Endothelial cell of hepatic sinusoid (primary cell): ENCODE measurements at regions not wholly inside any gene's neighbourhood (a gene's known extent, or its start where the extent isn't known, plus 50 kb on each side); places are given as distances from the start of the nearest gene placed in this dataset.

ENCODE experiments used
- in situ Hi-C: cut with HindIII; loops from 2 replicates; pipeline ENCODE4 v1.10.0; 2017; ENCODE audit warnings: low sequenced_read_pairs

DNA sequence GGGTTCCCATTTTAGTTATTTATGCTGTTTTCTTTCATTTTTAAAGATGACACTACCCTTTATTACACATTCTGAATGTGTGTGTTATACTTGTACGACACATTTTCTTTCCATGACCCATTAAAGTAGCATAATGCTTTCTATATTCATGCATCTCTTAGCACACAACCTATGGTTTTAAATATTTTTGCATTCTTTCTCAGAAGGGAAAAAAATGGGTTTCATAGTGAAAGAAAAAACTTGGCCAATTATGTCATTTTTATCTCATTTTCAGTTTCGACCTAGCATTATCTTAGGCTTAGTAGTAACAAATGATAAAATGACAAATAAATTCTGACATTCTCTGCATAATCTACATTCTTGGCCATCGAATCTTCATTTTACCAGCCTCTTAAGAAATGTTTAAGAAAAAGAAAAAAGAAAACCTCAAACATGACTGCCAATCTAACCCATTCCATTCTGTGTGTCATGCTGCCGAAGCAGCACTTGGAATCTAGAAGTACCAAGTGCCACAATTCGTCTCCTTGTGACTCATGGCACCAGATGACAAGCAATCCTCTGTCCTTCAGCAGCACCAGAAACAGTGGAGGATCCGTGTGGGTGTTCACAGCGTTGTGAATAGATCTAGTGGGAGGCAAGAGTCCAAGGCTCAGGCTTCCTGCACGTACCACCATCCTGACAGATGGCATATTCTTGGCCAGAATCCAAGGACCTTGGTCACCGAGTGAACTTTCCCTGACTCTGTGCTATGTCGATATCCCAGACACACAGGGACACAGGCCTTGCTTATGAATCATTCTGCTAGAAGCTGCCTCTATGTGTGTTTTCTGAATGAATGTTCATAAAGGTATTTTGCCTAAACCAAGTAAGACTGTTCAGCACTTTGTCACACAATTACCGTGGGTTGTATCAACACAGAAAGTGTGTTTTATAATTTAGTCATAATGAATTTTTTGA is 502.7 kb downstream of the NR2F1-AS1 start:
- in situ Hi-C loops = no loop called here

DNA sequence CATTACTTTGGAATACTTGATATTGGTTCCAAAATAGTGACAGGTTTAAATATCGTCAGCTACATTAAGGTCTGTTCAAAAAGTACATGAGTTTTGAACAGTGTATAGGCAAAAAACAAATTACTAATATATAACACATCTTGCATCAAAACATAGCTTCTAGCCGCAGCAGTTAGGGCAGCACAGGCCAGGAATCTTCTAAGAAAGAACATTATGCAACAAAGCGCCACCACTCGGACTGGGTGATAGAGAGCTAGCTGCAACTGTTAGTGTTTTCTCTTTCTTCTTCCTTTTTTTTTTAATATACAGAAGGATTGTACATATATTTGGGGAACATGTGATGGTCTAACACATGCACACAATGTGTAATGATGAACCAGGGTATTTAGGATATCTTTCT is 504.5 kb downstream of the NR2F1-AS1 start:
- in situ Hi-C loops = no loop called here

DNA sequence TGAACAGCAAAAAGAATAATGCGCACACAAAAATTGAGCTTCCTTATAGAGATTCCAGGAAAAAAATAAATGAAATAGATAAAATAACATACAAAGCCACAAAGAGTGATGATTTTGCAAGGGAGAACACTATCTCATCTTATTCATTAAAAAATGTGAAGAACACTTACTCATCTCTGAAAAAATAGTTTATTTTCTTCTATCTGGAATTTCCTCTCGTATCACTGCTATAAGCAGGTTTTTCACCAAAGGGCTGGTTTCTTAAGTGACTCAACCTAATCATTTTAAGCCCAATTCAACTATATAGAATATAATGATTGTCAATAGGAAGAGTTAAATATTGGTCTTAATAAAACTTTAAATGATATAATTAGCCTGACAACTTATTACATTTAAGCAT is 504.9 kb downstream of the NR2F1-AS1 start:
- in situ Hi-C loops = no loop called here

GRCh38 chr5:93073547-93073946 is 507.5 kb downstream of the NR2F1-AS1 start:
- in situ Hi-C loops = no loop called here

GRCh38 chr5:93072831-93073459 is 508.1 kb downstream of the NR2F1-AS1 start:
- in situ Hi-C loops = no loop called here

DNA sequence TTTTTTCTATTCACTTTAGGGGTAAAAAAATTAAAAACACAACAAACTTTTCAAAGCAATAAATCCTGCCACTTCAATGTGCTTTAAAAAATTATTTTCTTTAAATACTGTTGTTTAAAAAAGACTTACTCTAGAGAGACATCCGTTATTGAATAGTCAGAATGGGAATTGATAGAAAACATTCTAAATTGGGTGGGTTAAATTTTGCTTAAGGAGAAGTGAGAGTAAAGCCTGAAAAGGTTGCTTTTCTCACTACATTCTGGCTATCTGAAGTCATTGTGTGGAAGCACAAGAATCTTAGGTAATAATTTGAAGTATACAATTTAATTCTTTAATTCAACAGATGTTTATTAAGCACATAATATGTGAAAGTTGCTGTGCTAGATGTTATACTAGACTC is 509.3 kb downstream of the NR2F1-AS1 start:
- in situ Hi-C loops = no loop called here

DNA sequence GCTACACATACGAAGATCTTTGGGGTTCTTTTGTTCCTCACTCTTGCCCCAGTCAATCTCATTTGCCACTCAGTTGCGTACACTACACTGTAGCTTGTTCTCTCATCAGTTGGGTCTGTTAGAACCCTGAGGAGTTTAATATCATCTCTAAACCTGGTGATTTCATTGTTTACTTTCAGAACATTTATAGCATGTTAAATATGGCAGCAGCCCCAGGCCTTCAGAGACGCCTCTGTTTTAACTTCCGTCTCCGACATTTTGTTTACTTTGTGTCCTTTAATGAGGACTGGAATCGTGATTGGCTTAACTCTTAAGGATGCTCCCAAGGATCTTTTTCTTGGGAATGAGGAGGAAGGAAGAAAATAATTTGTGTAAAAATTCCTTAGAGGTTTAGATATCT is 510.1 kb downstream of the NR2F1-AS1 start:
- in situ Hi-C loops = no loop called here

DNA sequence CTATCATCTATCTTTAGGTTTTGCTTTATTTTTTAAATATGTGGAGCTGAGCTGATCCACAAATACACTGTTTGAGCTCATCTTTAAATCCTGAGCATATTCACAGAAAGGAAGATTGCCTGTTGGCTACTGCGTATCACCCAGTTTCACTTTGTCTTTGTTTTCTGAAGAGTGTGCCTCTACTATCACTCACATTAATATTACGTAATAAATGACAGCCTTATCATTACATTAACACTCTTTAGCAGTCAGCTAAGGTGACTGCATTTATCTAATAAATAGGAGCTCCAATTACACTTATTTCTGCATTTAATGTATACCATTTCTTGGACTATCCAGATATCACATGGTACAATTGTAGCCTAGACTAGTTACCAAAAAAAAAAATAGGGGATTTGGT is 511.7 kb downstream of the NR2F1-AS1 start:
- in situ Hi-C loops = no loop called here

- in situ Hi-C loops = no loop called here
These were observed 518.5 kb downstream of the NR2F1-AS1 start for GRCh38 chr5:93062548-93062947.

DNA sequence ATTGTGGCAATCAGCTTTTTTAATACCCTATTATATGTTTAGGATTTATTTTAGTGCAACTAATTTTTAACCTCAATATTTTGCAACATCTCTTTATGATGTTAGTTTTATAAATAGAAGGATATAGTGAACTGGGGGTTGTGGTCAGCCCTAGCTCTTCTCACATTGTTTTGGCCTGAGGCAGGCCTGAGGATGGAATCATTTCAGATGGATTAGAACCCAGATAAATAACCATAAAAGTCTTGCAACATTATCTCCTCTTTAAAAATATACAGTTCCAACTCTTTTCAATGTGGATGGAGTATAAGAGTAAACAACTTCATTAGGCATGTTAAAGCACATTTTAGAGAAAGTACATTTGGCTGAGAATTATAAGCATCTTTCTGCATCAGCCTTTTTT is 522.7 kb downstream of the NR2F1-AS1 start:
- in situ Hi-C loops = no loop called here

- in situ Hi-C loops = no loop called here
These were observed 523.7 kb downstream of the NR2F1-AS1 start for GRCh38 chr5:93057311-93057710.

DNA sequence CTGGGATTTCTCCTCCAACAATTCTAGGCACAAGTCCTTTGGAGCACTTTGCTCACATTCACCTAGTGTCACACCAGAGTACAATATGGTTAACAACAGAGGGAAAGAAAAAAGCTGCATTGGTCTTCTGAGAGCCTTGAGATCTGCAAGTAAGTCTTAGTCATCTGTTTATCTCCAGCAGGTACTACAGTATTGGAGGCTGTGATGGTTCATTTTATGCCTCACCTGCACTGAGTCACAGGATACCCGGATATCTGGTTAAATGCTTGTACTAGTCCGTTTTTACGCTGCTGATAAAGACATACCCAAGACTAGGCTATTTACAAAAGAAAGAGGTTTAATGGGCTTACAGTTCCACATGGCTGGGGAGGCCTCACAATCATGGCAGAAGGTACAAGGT is 525.0 kb downstream of the NR2F1-AS1 start:
- in situ Hi-C loops = no loop called here

DNA sequence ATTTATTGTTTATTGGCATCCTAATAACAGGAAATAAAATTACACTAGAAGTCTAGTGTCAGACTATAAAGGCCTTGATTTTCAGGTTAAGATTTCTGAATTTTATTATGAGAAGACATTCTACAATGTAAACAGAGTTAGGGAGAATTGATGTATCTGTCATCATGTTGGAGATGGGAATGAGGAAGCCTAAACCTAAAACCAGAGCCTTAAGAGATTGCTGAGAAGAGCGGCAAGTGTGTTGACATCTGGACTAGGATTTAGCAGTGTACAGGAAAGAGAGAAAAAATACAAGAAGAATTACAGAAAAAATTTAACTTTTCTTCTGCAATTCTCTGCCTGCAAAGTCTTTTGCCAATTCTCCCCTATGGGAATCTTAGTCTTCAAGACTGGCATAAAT is 525.5 kb downstream of the NR2F1-AS1 start:
- in situ Hi-C loops = no loop called here

DNA sequence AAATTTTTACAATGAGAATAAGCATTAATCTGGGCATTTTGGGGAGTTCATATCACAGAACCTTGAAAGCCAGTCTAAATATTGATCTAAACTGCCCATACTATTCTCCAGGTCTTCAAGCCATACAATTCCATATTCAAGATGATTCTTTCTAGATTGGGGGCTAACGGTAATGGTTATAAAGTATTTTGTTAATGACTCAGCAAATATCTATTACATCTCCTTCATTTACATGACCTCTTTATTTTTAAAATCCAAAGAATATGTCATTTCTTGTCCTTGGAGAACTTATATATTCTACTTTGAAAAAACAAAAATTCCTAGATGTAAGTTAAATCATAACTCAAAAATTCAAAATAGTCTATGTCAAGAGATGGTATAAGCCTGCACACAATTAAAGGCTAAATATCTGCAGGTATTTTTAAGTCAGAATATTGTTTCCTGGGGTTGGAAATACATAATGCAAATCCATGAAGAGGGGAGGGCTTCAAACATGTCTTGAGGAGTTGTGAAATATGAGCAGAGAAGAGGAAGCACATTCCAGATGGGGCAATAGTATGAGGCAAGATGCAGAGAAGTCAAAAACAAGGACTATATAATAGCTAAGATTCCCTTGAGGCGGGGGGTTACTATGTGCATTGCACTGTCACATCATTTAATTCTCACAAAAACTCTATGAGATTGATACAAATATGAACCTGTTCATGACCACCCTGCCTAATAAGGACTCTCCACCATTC is 526.4 kb downstream of the NR2F1-AS1 start:
- in situ Hi-C loops = no loop called here

GRCh38 chr5:93053825-93054224 is 527.2 kb downstream of the NR2F1-AS1 start:
- in situ Hi-C loops = no loop called here

- in situ Hi-C loops = no loop called here
These were observed 532.2 kb downstream of the NR2F1-AS1 start for GRCh38 chr5:93048858-93049257.

- in situ Hi-C loops = no loop called here
These were observed 536.0 kb downstream of the NR2F1-AS1 start for GRCh38 chr5:93044859-93045666.

- in situ Hi-C loops = no loop called here
These were observed 541.1 kb downstream of the NR2F1-AS1 start for GRCh38 chr5:93039888-93040287.

GRCh38 chr5:93034621-93035590 is 546.1 kb downstream of the NR2F1-AS1 start:
- in situ Hi-C loops = no loop called here
